Stimulated activated CD4-positive, alpha-beta T cell treated with anti-CD3 and anti-CD28 coated beads, Interleukin-4, amount 100 ng/mL, for 48 hours (primary cell): ENCODE measurements at regions not wholly inside any gene's neighbourhood (a gene's known extent, or its start where the extent isn't known, plus 50 kb on each side); places are given as distances from the start of the nearest gene placed in this dataset.

Experiments used
- DNase-seq, 2 donors: peaks; one replicate each; pipeline ENCODE4 v3.0.0-alpha.2; 2020; ENCODE audit warnings: low read depth in 2 of 2

GRCh38 chr2:121860033-121860757, 104.7 kb downstream of the TSN start:
- no peak for DNase-seq

GRCh38 chr2:121860758-121861227, 105.3 kb downstream of the TSN start:
- no peak for DNase-seq

- no peak for DNase-seq
Observed at GRCh38 chr2:121862286-121862685, 106.8 kb downstream of the TSN start.

- DNase-seq = no peak
Observed at GRCh38 chr2:121865914-121866313, 110.5 kb downstream of the TSN start.

GRCh38 chr2:121866789-121867188, 111.3 kb downstream of the TSN start:
- no peak for DNase-seq

- no peak for DNase-seq
Observed at GRCh38 chr2:121868652-121869051, 113.2 kb downstream of the TSN start.

- DNase-seq = no peak
Observed at GRCh38 chr2:121869363-121869762, 113.9 kb downstream of the TSN start.

- no peak for DNase-seq
Observed at GRCh38 chr2:121869873-121870272, 114.4 kb downstream of the TSN start.

GRCh38 chr2:121872651-121873050, 117.2 kb downstream of the TSN start:
- DNase-seq = no peak

GRCh38 chr2:121873864-121874263, 118.4 kb downstream of the TSN start:
- DNase-seq = no peak

GRCh38 chr2:121875585-121876185, 120.2 kb downstream of the TSN start:
- no peak for DNase-seq

GRCh38 chr2:121877366-121877765, 121.9 kb downstream of the TSN start:
- no peak for DNase-seq

- no peak for DNase-seq
Observed at GRCh38 chr2:121880283-121880682, 124.8 kb downstream of the TSN start.

GRCh38 chr2:121881038-121881437, 125.6 kb downstream of the TSN start:
- no peak for DNase-seq

GRCh38 chr2:121881950-121882349, 126.5 kb downstream of the TSN start:
- no peak for DNase-seq

- DNase-seq = no peak
Observed at GRCh38 chr2:121884078-121884477, 128.6 kb downstream of the TSN start.

- no peak for DNase-seq
Observed at GRCh38 chr2:121884511-121884921, 129.1 kb downstream of the TSN start.

- no peak for DNase-seq
Observed at GRCh38 chr2:121886059-121886458, 130.6 kb downstream of the TSN start.

GRCh38 chr2:121887513-121888188, 132.2 kb downstream of the TSN start:
- DNase-seq = no peak

GRCh38 chr2:121888189-121888557, 132.7 kb downstream of the TSN start:
- DNase-seq = peak; percentile 4 to 34

GRCh38 chr2:121890041-121890440, 134.6 kb downstream of the TSN start:
- no peak for DNase-seq

GRCh38 chr2:121895723-121896571, 140.5 kb downstream of the TSN start:
- DNase-seq = no peak
